IPS-20b (cell line): ENCODE measurements at regions not wholly inside any gene's neighbourhood (a gene's known extent, or its start where the extent isn't known, plus 50 kb on each side); places are given as distances from the start of the nearest gene placed in this dataset.

ENCODE experiments used
- H3K27ac ChIP-seq: one replicate; pipeline ENCODE4 v1.5.1; 2013; ENCODE audit warnings: low read length
- H3K27me3 ChIP-seq: 2 replicates; pipeline ENCODE4 v1.6.1; 2013; ENCODE audit warnings: mild to moderate bottlenecking, low read length, inconsistent platforms; ENCODE audit not compliant: insufficient read depth
- H3K36me3 ChIP-seq: 2 replicates; pipeline ENCODE4 v1.6.1; 2013; ENCODE audit warnings: low read depth, mild to moderate bottlenecking, inconsistent platforms, low read length, moderate library complexity; ENCODE audit not compliant: insufficient read depth
- H3K4me1 ChIP-seq: 2 replicates; pipeline ENCODE4 v1.6.1; 2013; ENCODE audit warnings: mild to moderate bottlenecking, control low read depth, inconsistent platforms, low read length, moderate library complexity; ENCODE audit not compliant: insufficient read depth
- H3K4me3 ChIP-seq: 2 replicates; pipeline ENCODE4 v1.5.1; 2013; ENCODE audit warnings: mild to moderate bottlenecking, low read length, inconsistent platforms
- H3K9ac ChIP-seq: 2 replicates; pipeline ENCODE4 v1.6.1; 2013; ENCODE audit warnings: low read depth, mild to moderate bottlenecking, inconsistent platforms, low read length, moderate library complexity
- H3K9me3 ChIP-seq: 2 replicates; pipeline ENCODE4 v1.6.1; 2013; ENCODE audit warnings: mild to moderate bottlenecking, low read depth, low read length, inconsistent platforms; ENCODE audit not compliant: insufficient read depth

DNA sequence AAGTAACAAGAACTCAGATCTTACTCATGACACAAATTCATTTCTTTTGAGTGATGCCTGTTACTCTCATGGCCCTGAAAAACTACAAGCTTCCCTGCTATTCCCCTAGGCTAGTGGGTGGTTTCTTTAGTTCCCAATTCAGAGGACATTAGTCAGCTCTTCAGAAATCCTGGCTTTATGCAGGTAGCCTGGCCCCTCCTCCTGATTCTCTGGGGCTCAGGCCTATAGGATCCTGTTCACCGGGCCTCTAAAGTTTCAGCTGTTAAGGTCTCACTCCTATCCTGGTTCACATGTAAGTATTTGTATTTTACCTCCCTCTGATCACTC, 87.3 kb upstream of the IRX5 start:
- H3K27ac ChIP-seq, result no peak overlapping the region
- no peak overlapping the region for H3K9ac ChIP-seq
- H3K4me1 ChIP-seq, result no peaks in the 10 kb centered on the region
- peaks cover 12% of the 10 kb centered on the region for H3K9me3 ChIP-seq
- no peaks in the 10 kb centered on the region for H3K27me3 ChIP-seq
- no peak overlapping the region for H3K4me3 ChIP-seq
- H3K36me3 ChIP-seq, result no peaks in the 10 kb centered on the region

DNA sequence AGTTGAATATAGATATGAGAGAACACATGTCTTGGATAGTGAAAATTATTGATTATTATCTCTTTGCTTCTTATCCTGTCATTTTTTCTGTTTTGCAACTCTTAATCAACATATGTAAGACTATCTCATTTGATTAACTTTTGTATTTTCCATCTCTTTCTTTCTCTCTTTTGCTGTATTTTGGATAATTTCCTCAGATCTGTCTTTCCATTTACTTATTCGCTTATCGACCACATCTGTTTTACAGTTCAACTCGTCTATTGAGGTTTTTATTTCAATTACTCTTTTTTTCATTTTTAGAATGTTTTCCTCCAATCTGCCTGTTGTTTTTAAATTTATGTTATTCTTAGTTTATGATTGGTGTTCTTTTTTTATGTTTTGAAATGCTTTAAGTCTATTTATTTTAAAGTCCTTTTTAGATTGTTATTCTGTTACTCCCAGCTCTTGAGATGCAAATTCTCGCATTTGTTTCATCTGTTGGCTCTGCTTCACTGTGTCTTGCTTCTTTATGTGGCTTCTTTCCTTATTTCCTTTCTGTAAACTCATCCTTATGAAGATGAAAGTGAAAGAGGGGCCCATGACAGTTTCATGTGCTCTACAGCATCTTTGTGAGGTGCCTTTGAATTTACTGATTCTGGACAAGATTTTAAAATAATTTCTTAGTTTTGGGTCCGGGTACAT, 87.8 kb upstream of the IRX5 start:
- Histone ChIP-seq H3K9ac (no peak overlapping the region), H3K27ac (no peak overlapping the region)

DNA sequence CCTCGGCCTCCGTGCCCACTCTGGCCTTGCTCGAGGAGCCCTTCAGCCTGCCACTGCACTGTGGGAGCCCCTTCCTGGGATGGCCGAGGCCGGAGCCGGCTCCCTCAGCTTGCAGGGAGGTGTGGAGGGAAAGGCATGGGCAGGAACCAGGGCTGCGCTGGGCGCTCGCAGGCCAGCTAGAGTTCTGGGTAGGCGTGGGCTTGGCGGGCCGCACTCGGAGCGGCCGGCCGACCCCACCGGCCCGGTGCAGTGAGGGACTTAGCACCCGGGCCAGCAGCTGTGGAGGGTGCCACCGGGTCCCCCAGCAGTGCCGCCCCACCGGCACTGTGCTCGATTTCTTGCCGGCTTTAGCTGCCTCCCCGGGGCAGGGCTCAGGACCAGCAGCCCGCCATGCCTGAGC, 101.0 kb upstream of the IRX5 start:
- no peak overlapping the region for H3K9ac ChIP-seq
- no peaks in the 10 kb centered on the region for H3K36me3 ChIP-seq
- no peaks in the 10 kb centered on the region; the same call in 1 of the 2 replicates for H3K9me3 ChIP-seq
- H3K27ac ChIP-seq, result no peak overlapping the region
- no peaks in the 10 kb centered on the region for H3K27me3 ChIP-seq
- H3K4me1 ChIP-seq, result no peaks in the 10 kb centered on the region
- no peak overlapping the region for H3K4me3 ChIP-seq

More for the DNA sequence above, 87.8 kb upstream of the IRX5 start:
- Histone ChIP-seq H3K4me3 (no peak overlapping the region), H3K4me1 (no peaks in the 10 kb centered on the region), H3K36me3 (no peaks in the 10 kb centered on the region), H3K9me3 (peaks cover 12% of the 10 kb centered on the region), H3K27me3 (no peaks in the 10 kb centered on the region)

DNA sequence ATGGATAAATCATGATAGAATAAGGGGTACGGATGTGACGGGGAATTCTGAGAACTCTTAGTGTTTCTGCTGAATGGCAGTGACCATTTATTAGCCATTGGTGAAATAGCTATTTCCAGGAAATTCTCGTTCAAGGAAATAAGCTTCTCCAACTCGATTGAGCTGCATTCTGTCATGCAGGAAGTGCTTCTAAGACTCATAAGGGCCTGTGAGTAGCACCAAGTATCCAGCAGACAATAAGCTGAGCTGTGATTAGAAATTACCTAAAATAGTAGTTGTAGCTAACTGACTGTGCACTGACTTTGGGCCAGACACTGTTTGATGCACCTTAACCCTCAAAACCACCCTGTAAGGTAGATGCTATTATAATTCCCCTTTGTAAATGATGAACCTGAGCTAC, 107.8 kb upstream of the IRX5 start:
- H3K9ac ChIP-seq, result no peak overlapping the region
- H3K27ac ChIP-seq, result no peak overlapping the region
- H3K4me1 ChIP-seq, result peaks cover 5% of the 10 kb centered on the region; the same call in 1 of the 2 replicates
- H3K36me3 ChIP-seq, result no peaks in the 10 kb centered on the region
- H3K4me3 ChIP-seq, result no peak overlapping the region
- no peaks in the 10 kb centered on the region for H3K27me3 ChIP-seq
- H3K9me3 ChIP-seq, result no peaks in the 10 kb centered on the region

DNA sequence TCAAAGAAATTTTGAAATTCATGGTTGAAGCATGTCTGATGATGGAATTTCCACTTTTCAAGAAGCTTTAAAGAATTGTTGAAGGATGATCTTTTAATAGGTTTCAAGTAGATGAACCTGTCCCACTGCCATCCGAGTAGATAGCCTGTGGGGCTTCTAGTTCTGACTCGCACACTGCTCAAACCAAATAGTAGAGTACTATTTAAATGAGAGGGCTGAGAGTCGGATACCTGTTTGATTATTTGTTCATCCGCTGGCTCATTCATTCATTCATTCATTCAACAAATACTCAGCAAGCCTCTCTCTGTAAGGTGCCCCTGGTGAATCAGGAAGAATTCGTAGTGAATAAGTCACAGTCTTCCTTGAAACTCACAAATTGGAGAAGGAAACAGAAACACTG, 108.2 kb upstream of the IRX5 start:
- H3K27ac ChIP-seq, result no peak overlapping the region
- no peak overlapping the region for H3K9ac ChIP-seq
- no peaks in the 10 kb centered on the region for H3K36me3 ChIP-seq
- no peak overlapping the region for H3K4me3 ChIP-seq
- no peaks in the 10 kb centered on the region for H3K27me3 ChIP-seq
- H3K9me3 ChIP-seq, result no peaks in the 10 kb centered on the region
- peaks cover 9% of the 10 kb centered on the region; the same call in 1 of the 2 replicates for H3K4me1 ChIP-seq

DNA sequence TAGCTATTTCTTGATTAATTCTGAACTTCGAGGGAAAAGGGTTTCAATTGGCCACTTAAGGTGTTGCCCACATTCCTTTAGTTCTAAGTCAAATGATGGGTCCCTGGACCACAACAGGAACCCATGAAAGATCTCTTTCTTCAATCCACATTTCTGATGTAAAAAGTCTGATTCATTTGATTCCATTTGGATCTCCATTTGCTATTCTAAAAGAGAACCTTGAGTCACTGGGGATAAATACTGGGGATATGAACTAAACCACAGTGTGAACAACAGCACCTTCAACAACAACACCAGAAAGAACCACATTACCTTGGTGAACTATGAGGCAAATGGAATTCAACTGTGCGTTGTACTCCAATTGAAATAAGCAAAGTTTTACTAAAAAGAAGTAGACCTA, 108.9 kb upstream of the IRX5 start:
- Histone ChIP-seq H3K27ac (no peak overlapping the region), H3K4me1 (peaks cover 11% of the 10 kb centered on the region; the same call in 1 of the 2 replicates), H3K9me3 (no peaks in the 10 kb centered on the region), H3K27me3 (no peaks in the 10 kb centered on the region), H3K4me3 (no peak overlapping the region), H3K9ac (no peak overlapping the region), H3K36me3 (no peaks in the 10 kb centered on the region)

DNA sequence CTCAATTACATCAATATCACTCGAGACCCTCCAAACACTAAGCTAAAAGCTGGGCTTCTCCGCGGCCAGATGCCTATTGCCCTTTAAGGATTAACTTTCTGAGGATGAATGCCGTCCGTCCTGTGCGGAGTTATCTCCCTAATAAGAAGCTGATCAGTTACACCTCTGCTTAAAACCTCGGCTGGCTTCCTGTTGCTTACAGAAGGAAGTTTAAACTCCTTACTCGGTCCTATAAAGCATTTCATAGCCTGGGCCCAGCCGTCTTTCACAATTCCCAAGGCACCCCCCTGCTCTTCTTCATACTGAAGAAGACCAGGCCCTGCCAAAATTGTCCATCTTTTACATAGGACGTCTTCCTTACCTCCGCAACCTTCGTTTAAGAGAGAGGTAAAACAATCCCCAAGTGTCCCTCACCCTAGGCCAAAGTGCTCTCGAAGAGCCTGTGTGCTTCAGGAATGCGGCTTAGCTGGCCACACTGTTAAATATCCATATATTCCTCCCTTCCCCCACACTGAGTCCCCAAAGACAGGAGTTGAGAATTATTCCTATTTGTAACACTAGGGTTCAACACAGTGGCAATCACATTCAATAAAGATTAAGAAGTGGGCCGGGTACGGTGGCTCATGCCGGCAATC, 112.6 kb upstream of the IRX5 start:
- H3K27me3 ChIP-seq, result no peaks in the 10 kb centered on the region
- H3K9me3 ChIP-seq, result no peaks in the 10 kb centered on the region
- no peak overlapping the region for H3K4me3 ChIP-seq
- H3K36me3 ChIP-seq, result no peaks in the 10 kb centered on the region
- no peak overlapping the region for H3K9ac ChIP-seq
- peaks cover 11% of the 10 kb centered on the region; the same call in 1 of the 2 replicates for H3K4me1 ChIP-seq
- H3K27ac ChIP-seq, result no peak overlapping the region

DNA sequence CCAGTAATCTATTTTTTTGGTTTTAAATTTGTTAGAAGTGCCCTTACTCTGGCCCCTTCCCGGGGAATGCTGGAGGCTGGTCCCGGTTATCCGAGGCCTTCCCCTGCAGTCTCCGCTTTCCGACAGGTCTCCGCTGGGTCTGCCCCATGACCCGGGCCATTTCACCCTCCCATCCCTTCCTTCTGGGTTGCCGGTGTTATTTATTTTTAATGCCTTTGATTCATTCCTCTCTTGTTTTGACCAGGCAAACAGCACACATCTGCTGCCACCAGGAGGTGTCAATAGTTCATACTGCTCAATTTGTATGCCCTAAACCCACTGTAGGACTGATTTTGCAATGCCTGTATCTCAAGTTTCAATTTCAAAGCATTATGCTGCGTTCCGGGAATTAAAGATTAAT, 113.2 kb upstream of the IRX5 start:
- Histone ChIP-seq H3K27ac (no peak overlapping the region), H3K9me3 (no peaks in the 10 kb centered on the region)

DNA sequence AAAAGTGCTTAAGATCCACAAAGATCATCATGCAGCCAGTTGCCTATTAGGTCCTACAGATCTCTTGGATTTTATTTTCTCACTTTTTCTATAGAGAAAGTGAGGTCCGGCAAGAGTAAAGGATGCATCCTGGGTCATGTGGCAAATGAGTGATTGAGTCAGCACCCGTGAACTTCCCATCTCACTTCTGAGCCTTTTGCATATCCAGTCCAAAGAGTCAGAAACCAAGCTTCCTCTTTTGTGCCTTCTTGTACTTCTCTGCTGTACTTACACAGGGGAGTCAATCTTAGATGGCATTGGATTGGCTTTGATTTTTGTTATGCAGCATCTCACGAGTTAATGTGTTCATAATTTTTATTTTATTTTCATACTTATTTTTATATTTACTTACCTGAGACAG, 114.2 kb upstream of the IRX5 start:
- no peak overlapping the region for H3K9ac ChIP-seq
- no peaks in the 10 kb centered on the region for H3K9me3 ChIP-seq
- H3K36me3 ChIP-seq, result no peaks in the 10 kb centered on the region
- H3K4me3 ChIP-seq, result no peak overlapping the region
- H3K27me3 ChIP-seq, result no peaks in the 10 kb centered on the region
- H3K27ac ChIP-seq, result no peak overlapping the region
- peaks cover 14% of the 10 kb centered on the region; the same call in 1 of the 2 replicates for H3K4me1 ChIP-seq

More for the DNA sequence above, 113.2 kb upstream of the IRX5 start:
- Histone ChIP-seq H3K4me3 (no peak overlapping the region), H3K9ac (no peak overlapping the region), H3K27me3 (no peaks in the 10 kb centered on the region), H3K36me3 (no peaks in the 10 kb centered on the region), H3K4me1 (peaks cover 13% of the 10 kb centered on the region; the same call in 1 of the 2 replicates)

DNA sequence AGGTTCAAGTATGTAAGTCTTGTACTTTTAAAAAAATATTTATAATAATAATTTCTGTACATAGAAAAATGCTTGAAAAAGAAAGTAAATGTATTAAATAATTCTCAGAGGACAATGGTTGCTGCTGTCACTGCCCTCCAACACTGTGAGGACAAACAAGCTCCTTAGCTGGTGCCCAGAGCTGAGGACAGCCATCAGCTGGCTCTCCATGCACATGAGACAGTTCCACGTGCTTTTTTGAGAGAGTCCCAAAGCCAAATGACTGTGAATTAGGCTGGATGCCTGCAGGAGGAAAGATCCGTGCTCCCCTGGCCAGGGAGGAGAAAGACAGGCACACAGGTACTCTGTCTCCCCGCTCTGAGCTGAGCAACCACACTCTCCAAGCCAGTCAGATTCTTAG, 115.5 kb upstream of the IRX5 start:
- H3K4me1 ChIP-seq, result peaks cover 14% of the 10 kb centered on the region; the same call in 1 of the 2 replicates
- no peaks in the 10 kb centered on the region for H3K9me3 ChIP-seq
- H3K27me3 ChIP-seq, result no peaks in the 10 kb centered on the region
- H3K27ac ChIP-seq, result no peak overlapping the region
- H3K4me3 ChIP-seq, result no peak overlapping the region
- H3K36me3 ChIP-seq, result no peaks in the 10 kb centered on the region
- no peak overlapping the region for H3K9ac ChIP-seq

DNA sequence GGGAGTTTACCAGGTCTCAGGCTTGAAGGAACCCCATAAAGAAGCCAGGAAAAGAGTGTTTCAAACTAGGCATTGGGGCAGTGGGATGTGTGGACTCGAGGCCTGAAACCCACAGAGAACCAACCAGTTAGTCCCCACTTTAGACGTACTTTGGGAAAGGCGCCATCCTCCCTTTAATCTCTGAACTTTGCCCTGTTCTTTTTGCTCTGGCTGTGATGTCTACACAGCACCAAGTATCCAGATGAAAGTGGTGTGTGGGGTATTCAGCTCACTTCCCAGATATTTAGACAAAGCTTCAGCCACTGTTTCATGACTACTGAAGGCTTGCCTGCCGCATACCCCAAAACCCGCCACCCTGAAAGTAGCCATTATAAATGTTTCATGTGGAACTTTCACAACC, 116.9 kb upstream of the IRX5 start:
- H3K4me1 ChIP-seq, result peaks cover 14% of the 10 kb centered on the region; the same call in 1 of the 2 replicates
- H3K27me3 ChIP-seq, result no peaks in the 10 kb centered on the region
- no peaks in the 10 kb centered on the region for H3K9me3 ChIP-seq

DNA sequence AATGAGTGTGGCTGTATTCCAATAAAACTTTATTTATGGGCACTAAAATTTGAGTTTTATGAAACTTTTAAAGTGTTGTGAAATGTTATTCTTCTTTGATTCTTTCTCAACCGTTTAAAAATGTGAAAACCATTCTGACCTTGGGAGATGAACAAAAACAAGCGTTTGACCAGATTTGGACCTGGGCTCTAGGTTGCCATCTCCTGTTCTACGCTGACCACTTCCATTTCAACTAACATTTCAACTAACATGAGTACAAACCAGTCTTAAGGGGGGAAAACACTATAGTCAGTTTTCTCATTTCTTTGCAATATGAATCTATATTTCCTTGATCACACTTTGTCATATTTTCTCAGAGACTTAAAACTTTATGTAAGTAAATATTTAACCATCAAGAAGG, 118.4 kb upstream of the IRX5 start:
- Histone ChIP-seq H3K4me3 (no peak overlapping the region), H3K9me3 (no peaks in the 10 kb centered on the region), H3K4me1 (peaks cover 3% of the 10 kb centered on the region; the same call in 1 of the 2 replicates), H3K27me3 (no peaks in the 10 kb centered on the region), H3K36me3 (no peaks in the 10 kb centered on the region), H3K27ac (no peak overlapping the region), H3K9ac (no peak overlapping the region)

More for the DNA sequence above, 116.9 kb upstream of the IRX5 start:
- no peak overlapping the region for H3K27ac ChIP-seq
- no peak overlapping the region for H3K4me3 ChIP-seq
- H3K9ac ChIP-seq, result no peak overlapping the region
- no peaks in the 10 kb centered on the region for H3K36me3 ChIP-seq
